ENCODE measurements at regions not wholly inside any gene's neighbourhood (a gene's known extent, or its start where the extent isn't known, plus 50 kb on each side); places are given as distances from the start of the nearest gene placed in this dataset.

DNA sequence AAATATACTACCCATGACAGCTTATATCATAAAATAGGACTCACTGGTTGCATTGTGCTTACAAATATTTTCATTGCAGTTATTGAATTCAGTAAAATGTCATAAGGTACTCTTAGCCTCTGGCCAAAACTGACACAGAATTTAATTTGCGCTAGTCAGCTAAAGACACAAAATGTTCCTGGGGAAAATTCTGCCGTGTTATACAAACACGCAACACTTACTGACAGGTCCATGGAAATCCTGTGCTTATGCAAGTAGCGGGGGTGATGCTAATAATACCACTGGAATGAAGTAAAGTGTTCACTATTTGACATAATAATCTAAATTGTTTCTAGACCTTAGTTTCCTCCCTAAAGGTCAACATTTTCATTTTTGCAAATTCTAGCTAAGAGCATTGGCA lies 354.4 kb upstream of the RSPO3 start:
- DNase-seq = no peak

- no peak for DNase-seq
Observed at GRCh38 chr6:126764671-126765070, 353.8 kb upstream of the RSPO3 start.

- DNase-seq = no peak
Observed at GRCh38 chr6:126766820-126767219, 351.7 kb upstream of the RSPO3 start.

DNA sequence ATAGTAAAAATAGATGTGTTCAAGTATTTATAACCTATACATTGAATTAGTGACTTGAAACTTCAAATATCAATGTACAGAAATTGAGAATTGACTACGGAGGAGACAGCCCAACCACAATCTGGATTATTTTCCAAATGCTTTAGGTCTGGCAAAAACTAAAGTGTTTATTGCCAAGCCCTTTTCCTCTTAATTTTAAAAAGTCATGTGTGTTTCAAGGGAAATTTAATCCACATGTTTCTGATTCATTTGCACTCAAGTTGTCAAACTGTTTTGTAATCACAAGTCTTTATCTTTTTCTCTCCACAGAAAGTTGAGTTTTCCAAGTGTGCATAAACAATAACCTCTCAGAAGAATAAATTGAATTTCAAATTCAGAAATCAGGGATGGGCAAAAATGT lies 350.8 kb upstream of the RSPO3 start:
- no peak for DNase-seq

DNA sequence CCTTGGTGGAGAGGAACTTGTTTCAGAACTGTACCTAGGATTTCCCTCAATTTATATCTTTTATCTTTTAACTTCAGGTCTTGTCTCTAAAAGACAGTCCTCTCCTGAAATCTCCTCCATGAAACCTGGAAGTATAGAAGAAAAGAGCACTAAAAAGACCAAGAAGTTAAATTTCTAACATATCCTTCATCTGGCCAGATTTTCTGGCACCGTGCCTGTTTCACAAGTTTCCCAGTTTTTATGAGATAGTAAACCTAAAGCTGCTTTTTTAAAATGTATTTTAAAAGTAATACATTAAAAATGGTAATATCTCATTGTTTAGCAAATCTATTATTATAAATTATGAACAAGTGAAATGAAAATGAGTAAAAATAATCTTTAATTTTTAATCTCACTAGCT lies 348.3 kb upstream of the RSPO3 start:
- no peak for DNase-seq

DNA sequence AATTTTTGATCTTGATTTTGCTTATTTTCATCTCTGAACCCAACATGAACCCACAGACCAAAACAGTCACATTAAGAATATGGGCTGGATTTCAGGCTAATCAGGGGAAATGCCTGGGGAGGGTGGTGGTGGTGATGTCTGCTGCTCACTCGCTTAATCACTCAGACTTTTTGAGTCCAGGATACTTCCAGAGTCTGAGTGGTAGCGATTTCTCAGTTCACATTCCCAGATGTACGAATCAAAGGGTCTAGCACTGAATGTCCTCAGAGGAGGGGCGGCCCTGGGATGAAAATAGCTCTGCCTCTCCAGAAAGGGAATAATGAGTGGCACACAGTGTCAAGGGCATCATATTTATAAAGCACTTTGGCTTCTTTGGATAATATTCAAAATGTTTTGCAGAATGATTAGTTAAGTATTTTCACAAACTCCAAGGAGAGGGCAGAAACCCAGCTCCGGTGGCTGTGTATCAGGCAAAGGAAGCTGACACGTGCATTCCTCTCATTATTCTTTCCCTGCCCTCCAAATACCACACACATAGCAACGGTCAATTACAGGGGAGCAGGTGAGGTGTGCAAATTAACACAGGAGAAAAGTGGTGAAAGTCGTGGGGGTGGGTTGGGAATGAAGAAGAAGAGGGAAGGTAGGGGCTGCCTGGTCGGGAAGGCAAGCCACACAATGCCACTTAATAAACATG lies 345.2 kb upstream of the RSPO3 start:
- DNase-seq = no peak

- DNase-seq = no peak
Observed at GRCh38 chr6:126779331-126779730, 339.1 kb upstream of the RSPO3 start.

GRCh38 chr6:126781582-126781981 lies 336.9 kb upstream of the RSPO3 start:
- no peak for DNase-seq

GRCh38 chr6:126784161-126784790 lies 334.2 kb upstream of the RSPO3 start:
- no peak for DNase-seq

- no peak for DNase-seq
Observed at GRCh38 chr6:126786262-126786661, 332.2 kb upstream of the RSPO3 start.

GRCh38 chr6:126787635-126788034 lies 330.8 kb upstream of the RSPO3 start:
- no peak for DNase-seq

GRCh38 chr6:126788861-126789365 lies 329.6 kb upstream of the RSPO3 start:
- DNase-seq = no peak

- no peak for DNase-seq
Observed at GRCh38 chr6:126792340-126793085, 326.0 kb upstream of the RSPO3 start.

DNA sequence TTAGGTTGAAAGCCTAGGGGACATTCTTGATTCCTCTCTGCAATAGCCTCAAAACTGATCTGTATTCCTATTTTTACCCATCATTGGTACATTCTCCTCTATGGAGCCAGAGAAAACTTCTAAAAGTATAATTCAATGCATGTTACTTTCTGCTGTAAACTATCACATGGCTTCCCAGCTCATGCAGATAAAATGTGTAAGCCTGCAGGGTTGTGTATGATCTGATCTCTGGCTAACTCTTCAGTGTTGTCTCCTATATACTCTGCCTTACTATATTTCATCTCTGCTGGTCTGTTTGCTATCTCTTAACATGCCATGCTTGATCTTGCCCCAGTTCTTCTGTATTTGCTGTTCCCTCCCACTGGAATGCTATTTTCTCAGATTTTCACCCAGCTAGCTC lies 323.3 kb upstream of the RSPO3 start:
- DNase-seq = no peak

GRCh38 chr6:126797981-126798380 lies 320.5 kb upstream of the RSPO3 start:
- no peak for DNase-seq

- DNase-seq = no peak
Observed at GRCh38 chr6:126803769-126804168, 314.7 kb upstream of the RSPO3 start.

- DNase-seq = no peak
Observed at GRCh38 chr6:126804332-126805064, 314.0 kb upstream of the RSPO3 start.

DNA sequence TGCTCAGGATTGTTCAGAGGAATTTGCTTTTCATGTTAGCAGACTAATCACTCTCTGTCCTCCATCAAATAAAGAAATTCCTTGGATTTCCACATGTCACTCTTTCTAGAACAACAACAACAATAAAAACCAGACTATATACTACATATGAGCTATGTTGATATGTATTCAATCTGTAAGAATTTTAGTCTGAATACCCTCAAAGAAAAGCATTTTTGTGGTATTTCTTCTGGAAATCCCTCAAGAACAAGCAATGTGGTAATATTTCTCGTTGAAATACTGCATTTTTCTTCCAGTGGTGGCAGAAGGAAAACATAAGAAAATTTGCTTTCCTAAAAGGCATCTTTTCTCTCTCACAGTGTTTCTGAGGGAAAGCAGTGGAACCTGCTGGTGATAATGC lies 312.6 kb upstream of the RSPO3 start:
- no peak for DNase-seq

DNA sequence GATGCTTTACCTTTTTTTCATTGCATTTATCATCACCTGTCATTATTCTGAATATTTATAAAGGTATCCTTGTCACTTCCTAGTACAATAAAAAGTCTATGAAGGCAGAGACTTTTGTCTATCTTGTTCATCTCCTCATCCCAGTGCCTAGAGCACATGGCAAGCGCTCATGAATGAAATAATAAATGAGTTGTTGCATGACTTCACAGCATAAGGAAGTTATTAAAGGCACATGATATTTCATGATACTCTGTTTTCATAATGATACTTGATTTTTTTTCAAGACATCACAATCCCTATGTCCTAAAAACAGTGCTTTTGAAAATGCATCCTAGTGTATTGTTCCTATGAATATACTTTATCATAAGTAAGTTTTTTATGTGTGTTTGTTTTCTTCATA lies 310.6 kb upstream of the RSPO3 start:
- no peak for DNase-seq

- no peak for DNase-seq
Observed at GRCh38 chr6:126811321-126811720, 307.1 kb upstream of the RSPO3 start.

- DNase-seq = no peak
Observed at GRCh38 chr6:126812010-126812409, 306.5 kb upstream of the RSPO3 start.

DNA sequence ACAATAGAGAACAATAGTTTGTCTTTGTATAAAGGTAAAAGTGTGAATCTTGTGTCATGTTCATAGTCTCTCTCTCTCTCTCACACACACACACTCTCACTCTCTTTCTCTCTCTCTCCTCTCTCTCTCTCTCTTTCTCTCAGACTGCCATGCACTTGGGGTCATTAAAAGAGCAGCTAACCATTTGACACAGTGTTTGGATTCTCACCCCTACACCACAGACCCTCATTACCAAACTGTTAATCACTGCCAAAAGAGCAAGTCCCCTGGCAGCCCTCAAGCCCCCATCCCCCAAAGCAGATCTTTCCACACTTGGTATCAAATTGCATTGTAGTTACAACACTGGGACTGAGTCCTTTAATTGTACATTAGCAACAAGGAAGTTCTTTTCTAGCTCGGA lies 305.8 kb upstream of the RSPO3 start:
- DNase-seq = no peak

- DNase-seq = no peak
Observed at GRCh38 chr6:126820634-126821033, 297.8 kb upstream of the RSPO3 start.

All from DMS79 (cell line).